GM19372 (cell line): ENCODE measurements at regions not wholly inside any gene's neighbourhood (a gene's known extent, or its start where the extent isn't known, plus 50 kb on each side); places are given as distances from the start of the nearest gene placed in this dataset.
"Not testable (repeated sequence)": the region's sequence is repeated elsewhere in the genome, so short reads cannot be mapped to it uniquely, and the experiment has no call there.

ENCODE experiments used
- ATAC-seq: cut with Tn5 transposase; IDR thresholded peaks from one replicate; pipeline ENCODE4 v1.9.1; 2021; ENCODE audit warnings: mild to moderate bottlenecking, low read depth, moderate library complexity; ENCODE audit not compliant: unreplicated experiment

GRCh38 chr1:55775007-55775406 is 559.8 kb upstream of the USP24 start:
- ATAC-seq: no peak

- no peak for ATAC-seq
These were observed 559.3 kb upstream of the USP24 start for GRCh38 chr1:55774446-55774845.

GRCh38 chr1:55773211-55773940 is 558.2 kb upstream of the USP24 start:
- ATAC-seq: no peak

GRCh38 chr1:55768327-55768952 is 553.3 kb upstream of the USP24 start:
- no peak for ATAC-seq

- no peak for ATAC-seq
These were observed 552.0 kb upstream of the USP24 start for GRCh38 chr1:55767171-55767570.

GRCh38 chr1:55765505-55765904 is 550.3 kb upstream of the USP24 start:
- not testable (repeated sequence) for ATAC-seq

GRCh38 chr1:55751776-55752175 is 536.6 kb upstream of the USP24 start:
- ATAC-seq: no peak

GRCh38 chr1:55750628-55750995 is 535.4 kb upstream of the USP24 start:
- no peak for ATAC-seq

- ATAC-seq: no peak
These were observed 534.9 kb upstream of the USP24 start for GRCh38 chr1:55749975-55750627.

- no peak for ATAC-seq
These were observed 532.3 kb upstream of the USP24 start for GRCh38 chr1:55747408-55747841.

GRCh38 chr1:55746710-55747109 is 531.5 kb upstream of the USP24 start:
- ATAC-seq: no peak

GRCh38 chr1:55741516-55741915 is 526.4 kb upstream of the USP24 start:
- no peak for ATAC-seq

- ATAC-seq: no peak
These were observed 519.9 kb upstream of the USP24 start for GRCh38 chr1:55735106-55735505.

GRCh38 chr1:55726994-55727393 is 511.8 kb upstream of the USP24 start:
- ATAC-seq: no peak

GRCh38 chr1:55725378-55725777 is 510.2 kb upstream of the USP24 start:
- no peak for ATAC-seq

- no peak for ATAC-seq
These were observed 509.6 kb upstream of the USP24 start for GRCh38 chr1:55724551-55725325.

- ATAC-seq: no peak
These were observed 507.8 kb upstream of the USP24 start for GRCh38 chr1:55723001-55723400.

- ATAC-seq: no peak
These were observed 505.1 kb upstream of the USP24 start for GRCh38 chr1:55720261-55720660.

GRCh38 chr1:55718758-55719671 is 503.9 kb upstream of the USP24 start:
- ATAC-seq: no peak

- ATAC-seq: no peak
These were observed 501.9 kb upstream of the USP24 start for GRCh38 chr1:55717111-55717510.
